ENCODE measurements at regions not wholly inside any gene's neighbourhood (a gene's known extent, or its start where the extent isn't known, plus 50 kb on each side); places are given as distances from the start of the nearest gene placed in this dataset.

DNA sequence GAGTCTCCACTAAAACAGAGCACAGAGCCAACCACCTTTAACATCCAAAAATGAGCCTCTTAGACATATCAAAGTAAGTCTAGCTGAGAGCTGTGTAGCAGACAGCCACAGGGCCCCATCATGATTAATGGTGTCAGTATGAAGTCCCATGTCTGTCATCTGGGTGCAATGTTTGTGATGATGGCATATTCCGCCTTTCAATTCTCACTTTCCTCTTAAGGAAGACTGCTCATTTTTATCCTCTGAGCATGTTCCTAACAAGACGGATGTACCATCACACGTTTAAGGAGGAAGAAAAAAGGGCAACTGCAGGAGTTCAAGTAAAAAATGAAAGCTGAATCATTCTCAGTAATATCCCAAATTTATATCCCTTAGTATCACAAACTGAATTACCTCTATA, 85.8 kb upstream of the KCNMB2 start:
- no peak for TF ChIP-seq ZNF8 (CRISPR knock-in tag; IDR thresholded peaks at IDR 0.05)
- no peak for TF ChIP-seq ZC3H10 (CRISPR knock-in tag; IDR thresholded peaks at IDR 0.05)
- no peak for TF ChIP-seq PPARA (CRISPR knock-in tag; IDR thresholded peaks at IDR 0.05; ENCODE audit: borderline replicate concordance)

DNA sequence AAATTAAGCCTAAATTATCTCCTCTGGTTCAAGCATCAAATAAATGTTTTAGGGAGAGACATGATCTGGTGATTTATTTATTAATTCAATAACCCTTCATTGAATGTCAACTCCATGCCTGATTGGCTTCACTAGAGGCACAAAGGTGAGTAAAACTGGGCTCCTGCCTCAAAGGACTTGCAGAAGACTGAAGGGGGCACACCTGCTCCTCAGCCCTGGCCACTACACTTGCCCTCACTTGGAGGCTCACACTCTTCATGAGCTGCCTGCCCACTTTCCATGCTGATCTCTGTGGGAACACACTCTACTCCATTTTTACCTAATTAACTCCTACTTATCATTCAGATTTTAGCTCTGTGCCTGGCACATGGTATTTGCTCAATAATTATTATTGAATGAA, 84.4 kb upstream of the KCNMB2 start:
- ATAC-seq: no peak
- TF ChIP-seq, protein P1, sequence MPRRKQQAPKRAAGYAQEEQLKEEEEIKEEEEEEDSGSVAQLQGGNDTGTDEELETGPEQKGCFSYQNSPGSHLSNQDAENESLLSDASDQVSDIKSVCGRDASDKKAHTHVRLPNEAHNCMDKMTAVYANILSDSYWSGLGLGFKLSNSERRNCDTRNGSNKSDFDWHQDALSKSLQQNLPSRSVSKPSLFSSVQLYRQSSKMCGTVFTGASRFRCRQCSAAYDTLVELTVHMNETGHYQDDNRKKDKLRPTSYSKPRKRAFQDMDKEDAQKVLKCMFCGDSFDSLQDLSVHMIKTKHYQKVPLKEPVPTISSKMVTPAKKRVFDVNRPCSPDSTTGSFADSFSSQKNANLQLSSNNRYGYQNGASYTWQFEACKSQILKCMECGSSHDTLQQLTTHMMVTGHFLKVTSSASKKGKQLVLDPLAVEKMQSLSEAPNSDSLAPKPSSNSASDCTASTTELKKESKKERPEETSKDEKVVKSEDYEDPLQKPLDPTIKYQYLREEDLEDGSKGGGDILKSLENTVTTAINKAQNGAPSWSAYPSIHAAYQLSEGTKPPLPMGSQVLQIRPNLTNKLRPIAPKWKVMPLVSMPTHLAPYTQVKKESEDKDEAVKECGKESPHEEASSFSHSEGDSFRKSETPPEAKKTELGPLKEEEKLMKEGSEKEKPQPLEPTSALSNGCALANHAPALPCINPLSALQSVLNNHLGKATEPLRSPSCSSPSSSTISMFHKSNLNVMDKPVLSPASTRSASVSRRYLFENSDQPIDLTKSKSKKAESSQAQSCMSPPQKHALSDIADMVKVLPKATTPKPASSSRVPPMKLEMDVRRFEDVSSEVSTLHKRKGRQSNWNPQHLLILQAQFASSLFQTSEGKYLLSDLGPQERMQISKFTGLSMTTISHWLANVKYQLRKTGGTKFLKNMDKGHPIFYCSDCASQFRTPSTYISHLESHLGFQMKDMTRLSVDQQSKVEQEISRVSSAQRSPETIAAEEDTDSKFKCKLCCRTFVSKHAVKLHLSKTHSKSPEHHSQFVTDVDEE (CRISPR knock-in tag; IDR thresholded peaks at IDR 0.05): no peak
- TF ChIP-seq OSR1 (CRISPR knock-in tag; IDR thresholded peaks at IDR 0.05) (no peak), BACH2 (CRISPR knock-in tag; IDR thresholded peaks at IDR 0.05; ENCODE audit: borderline replicate concordance) (no peak), TCF4 (CRISPR knock-in tag; IDR thresholded peaks at IDR 0.05; ENCODE audit: borderline replicate concordance) (no peak), TOX (CRISPR knock-in tag; IDR thresholded peaks at IDR 0.05; ENCODE audit: borderline replicate concordance) (no peak), ARNTL (CRISPR knock-in tag; IDR thresholded peaks at IDR 0.05; ENCODE audit: borderline replicate concordance, low read depth) (no peak), ZNF565 (CRISPR knock-in tag; conservative IDR thresholded peaks at IDR 0.05; ENCODE audit: low read depth) (no peak), ISL1 (CRISPR knock-in tag; IDR thresholded peaks at IDR 0.05) (no peak), ESRRG (CRISPR knock-in tag; IDR thresholded peaks at IDR 0.05) (no peak), ZFP3 (CRISPR knock-in tag; IDR thresholded peaks at IDR 0.05) (no peak), ZNF8 (CRISPR knock-in tag; IDR thresholded peaks at IDR 0.05) (no peak), SNAI2 (CRISPR knock-in tag; IDR thresholded peaks at IDR 0.05) (no peak), GLIS3 (CRISPR knock-in tag; IDR thresholded peaks at IDR 0.05) (no peak), ZFP30 (CRISPR knock-in tag; IDR thresholded peaks at IDR 0.05) (no peak)
- TF ChIP-seq, protein P2, sequence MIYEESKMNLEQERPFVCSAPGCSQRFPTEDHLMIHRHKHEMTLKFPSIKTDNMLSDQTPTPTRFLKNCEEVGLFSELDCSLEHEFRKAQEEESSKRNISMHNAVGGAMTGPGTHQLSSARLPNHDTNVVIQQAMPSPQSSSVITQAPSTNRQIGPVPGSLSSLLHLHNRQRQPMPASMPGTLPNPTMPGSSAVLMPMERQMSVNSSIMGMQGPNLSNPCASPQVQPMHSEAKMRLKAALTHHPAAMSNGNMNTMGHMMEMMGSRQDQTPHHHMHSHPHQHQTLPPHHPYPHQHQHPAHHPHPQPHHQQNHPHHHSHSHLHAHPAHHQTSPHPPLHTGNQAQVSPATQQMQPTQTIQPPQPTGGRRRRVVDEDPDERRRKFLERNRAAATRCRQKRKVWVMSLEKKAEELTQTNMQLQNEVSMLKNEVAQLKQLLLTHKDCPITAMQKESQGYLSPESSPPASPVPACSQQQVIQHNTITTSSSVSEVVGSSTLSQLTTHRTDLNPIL (CRISPR knock-in tag; IDR thresholded peaks at IDR 0.05; ENCODE audit: low read depth): no peak
- TF ChIP-seq, protein P3, sequence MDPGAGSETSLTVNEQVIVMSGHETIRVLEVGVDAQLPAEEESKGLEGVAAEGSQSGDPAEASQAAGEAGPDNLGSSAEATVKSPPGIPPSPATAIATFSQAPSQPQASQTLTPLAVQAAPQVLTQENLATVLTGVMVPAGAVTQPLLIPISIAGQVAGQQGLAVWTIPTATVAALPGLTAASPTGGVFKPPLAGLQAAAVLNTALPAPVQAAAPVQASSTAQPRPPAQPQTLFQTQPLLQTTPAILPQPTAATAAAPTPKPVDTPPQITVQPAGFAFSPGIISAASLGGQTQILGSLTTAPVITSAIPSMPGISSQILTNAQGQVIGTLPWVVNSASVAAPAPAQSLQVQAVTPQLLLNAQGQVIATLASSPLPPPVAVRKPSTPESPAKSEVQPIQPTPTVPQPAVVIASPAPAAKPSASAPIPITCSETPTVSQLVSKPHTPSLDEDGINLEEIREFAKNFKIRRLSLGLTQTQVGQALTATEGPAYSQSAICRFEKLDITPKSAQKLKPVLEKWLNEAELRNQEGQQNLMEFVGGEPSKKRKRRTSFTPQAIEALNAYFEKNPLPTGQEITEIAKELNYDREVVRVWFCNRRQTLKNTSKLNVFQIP (CRISPR knock-in tag; IDR thresholded peaks at IDR 0.05; ENCODE audit: borderline replicate concordance, low read depth): no peak

More for the DNA sequence above, 85.8 kb upstream of the KCNMB2 start:
- ATAC-seq: no peak

DNA sequence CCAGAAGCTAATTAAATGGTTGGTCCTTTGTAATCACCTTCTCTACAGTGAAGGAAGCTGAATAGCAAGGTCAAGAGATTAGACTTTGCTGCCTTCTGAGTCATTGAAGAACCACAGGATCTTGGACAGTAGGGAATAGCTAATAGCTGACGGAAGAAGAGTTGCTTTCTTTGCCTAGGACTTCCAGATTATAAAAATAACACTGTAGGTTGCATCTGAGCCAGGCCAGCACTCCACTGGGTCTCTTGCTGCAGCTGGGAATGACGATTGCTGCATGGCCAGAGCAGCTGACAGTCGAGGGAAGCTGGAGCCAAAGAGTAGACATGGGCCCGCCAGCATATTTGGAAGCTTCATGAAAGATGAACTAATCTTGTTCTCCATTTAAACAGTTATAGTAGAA, 81.5 kb upstream of the KCNMB2 start:
- no peak for ATAC-seq
- TF ChIP-seq ZNF70 (CRISPR knock-in tag; IDR thresholded peaks at IDR 0.05) (no peak), RARB (CRISPR knock-in tag; IDR thresholded peaks at IDR 0.05) (no peak), SNAI2 (CRISPR knock-in tag; IDR thresholded peaks at IDR 0.05) (no peak), ESRRG (CRISPR knock-in tag; IDR thresholded peaks at IDR 0.05) (no peak), GLIS3 (CRISPR knock-in tag; IDR thresholded peaks at IDR 0.05) (no peak), PPARA (CRISPR knock-in tag; IDR thresholded peaks at IDR 0.05; ENCODE audit: borderline replicate concordance) (no peak)
- TF ChIP-seq, protein P2 (CRISPR knock-in tag; IDR thresholded peaks at IDR 0.05; ENCODE audit: low read depth): no peak
- TF ChIP-seq, protein P4, sequence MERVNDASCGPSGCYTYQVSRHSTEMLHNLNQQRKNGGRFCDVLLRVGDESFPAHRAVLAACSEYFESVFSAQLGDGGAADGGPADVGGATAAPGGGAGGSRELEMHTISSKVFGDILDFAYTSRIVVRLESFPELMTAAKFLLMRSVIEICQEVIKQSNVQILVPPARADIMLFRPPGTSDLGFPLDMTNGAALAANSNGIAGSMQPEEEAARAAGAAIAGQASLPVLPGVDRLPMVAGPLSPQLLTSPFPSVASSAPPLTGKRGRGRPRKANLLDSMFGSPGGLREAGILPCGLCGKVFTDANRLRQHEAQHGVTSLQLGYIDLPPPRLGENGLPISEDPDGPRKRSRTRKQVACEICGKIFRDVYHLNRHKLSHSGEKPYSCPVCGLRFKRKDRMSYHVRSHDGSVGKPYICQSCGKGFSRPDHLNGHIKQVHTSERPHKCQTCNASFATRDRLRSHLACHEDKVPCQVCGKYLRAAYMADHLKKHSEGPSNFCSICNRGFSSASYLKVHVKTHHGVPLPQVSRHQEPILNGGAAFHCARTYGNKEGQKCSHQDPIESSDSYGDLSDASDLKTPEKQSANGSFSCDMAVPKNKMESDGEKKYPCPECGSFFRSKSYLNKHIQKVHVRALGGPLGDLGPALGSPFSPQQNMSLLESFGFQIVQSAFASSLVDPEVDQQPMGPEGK (CRISPR knock-in tag; IDR thresholded peaks at IDR 0.05; ENCODE audit: borderline replicate concordance): no peak
- TF ChIP-seq, protein P1 (CRISPR knock-in tag; IDR thresholded peaks at IDR 0.05): no peak

Data from SK-N-SH treated with all-trans-retinoic acid at 6 μM for 48 hours (cell line).